Thyroid gland (tissue), 4 donors: ENCODE measurements at regions not wholly inside any gene's neighbourhood (a gene's known extent, or its start where the extent isn't known, plus 50 kb on each side); places are given as distances from the start of the nearest gene placed in this dataset.

Source experiments
- DNase-seq, 2 donors: peaks; one replicate each; pipeline ENCODE4 v3.0.0-alpha.2; 2019
- H3K27ac ChIP-seq, 3 donors: fragments of 200-600 bp; sonication (generic); 1 replicate in 2 of 3; 2 replicates in 1 of 3; pipeline ENCODE4 v1.5.1; 2016 to 2019; ENCODE audit warnings: mild to moderate bottlenecking in 1 of 3, moderate library complexity in 1 of 3
- H3K27me3 ChIP-seq: fragments of 200-600 bp; sonication (generic); one replicate; pipeline ENCODE4 v1.5.1; 2019
- H3K36me3 ChIP-seq, 2 donors: fragments of 200-600 bp; sonication (generic); one replicate each; pipeline ENCODE4 v1.5.1; 2016 to 2019
- H3K4me1 ChIP-seq, 2 donors: fragments of 200-600 bp; sonication (generic); one replicate each; pipeline ENCODE4 v1.5.1; 2017 to 2019
- H3K4me3 ChIP-seq, 3 donors: fragments of 200-600 bp; sonication (generic); replicated peaks in 1 of 3; 1 replicate in 2 of 3; 2 replicates in 1 of 3; pipeline ENCODE4 v1.5.1; 2016; ENCODE audit warnings: mild to moderate bottlenecking in 1 of 3
- H3K9me3 ChIP-seq: fragments of 200-600 bp; sonication (generic); one replicate; pipeline ENCODE4 v1.5.1; 2017
- CTCF ChIP-seq, 6 experiments: fragments of 200-600 bp in 3 of 6; fragments of 450-650 bp in 3 of 6; sonication (generic) in 3 of 6; IDR thresholded peaks; one replicate each; pipeline ENCODE4 v1.5.1; 2016 to 2019; ENCODE audit warnings: antibody characterized with exemption in 6 of 6, mild to moderate bottlenecking in 2 of 6, inconsistent platforms in 1 of 6, moderate library complexity in 1 of 6
- POLR2A ChIP-seq, 2 donors: fragments of 450-650 bp; IDR thresholded peaks; one replicate each; pipeline ENCODE4 v1.6.1; 2017; ENCODE audit warnings: antibody characterized with exemption in 2 of 2, mild to moderate bottlenecking in 2 of 2, moderate library complexity in 1 of 2
- WGBS, 2 donors: methylation state at CpG; one replicate each; pipeline ENCODE4 v1.1.5; 2017; 5-methylcytosine and 5-hydroxymethylcytosine counted together
- intact Hi-C: fragments of 100-400 bp; cut with DNase I; formaldehyde crosslinking; loops from one replicate; pipeline ENCODE4 v1.15.1; 2023

- 76 to 79% methylated on average over 8 to 9 of the region's 9 CpGs for WGBS, 2 donors
Observed at GRCh38 chr10:128860574-128860973, 606.5 kb upstream of the MGMT start.

GRCh38 chr10:128861018-128861901 lies 605.8 kb upstream of the MGMT start:
- intact Hi-C loops, result no loop called here

More at GRCh38 chr10:128860574-128860973, 606.5 kb upstream of the MGMT start:
- Histone ChIP-seq H3K27ac (no peak overlapping the region), H3K36me3 (no peaks in the 10 kb centered on the region), H3K27me3 (no peaks in the 10 kb centered on the region), H3K9me3 (no peaks in the 10 kb centered on the region), H3K4me1 (peaks cover 6 to 8% of the 10 kb centered on the region in 2 donors), H3K4me3 (no peak overlapping the region)
- DNase-seq, result no peak
- TF ChIP-seq CTCF (IDR thresholded peaks at IDR 0.05) (no peak), POLR2A (IDR thresholded peaks at IDR 0.05) (no peak)
- intact Hi-C loops, result no loop called here

GRCh38 chr10:128863411-128863810 lies 603.6 kb upstream of the MGMT start:
- Histone ChIP-seq H3K4me1 (no peaks in the 10 kb centered on the region), H3K9me3 (no peaks in the 10 kb centered on the region), H3K4me3 (no peak overlapping the region), H3K27ac (no peak overlapping the region), H3K27me3 (no peaks in the 10 kb centered on the region), H3K36me3 (no peaks in the 10 kb centered on the region)
- intact Hi-C loops, result no loop called here
- WGBS, 2 donors, result 84 to 95% methylated on average over 6 of the region's 6 CpGs
- TF ChIP-seq CTCF (IDR thresholded peaks at IDR 0.05), result no peak
- no peak for TF ChIP-seq POLR2A (IDR thresholded peaks at IDR 0.05)
- no peak for DNase-seq

More at GRCh38 chr10:128861018-128861901, 605.8 kb upstream of the MGMT start:
- H3K36me3 ChIP-seq, result no peaks in the 10 kb centered on the region
- 88 to 93% methylated on average over 15 of the region's 15 CpGs for WGBS, 2 donors
- no peak for DNase-seq
- TF ChIP-seq POLR2A (IDR thresholded peaks at IDR 0.05) (no peak), CTCF (IDR thresholded peaks at IDR 0.05) (no peak)
- H3K4me3 ChIP-seq, result no peak overlapping the region
- H3K9me3 ChIP-seq, result no peaks in the 10 kb centered on the region
- no peaks in the 10 kb centered on the region for H3K27me3 ChIP-seq
- H3K4me1 ChIP-seq, result peaks cover 0 to 1% of the 10 kb centered on the region in 2 donors
- H3K27ac ChIP-seq, result no peak overlapping the region

GRCh38 chr10:128863823-128864405 lies 603.1 kb upstream of the MGMT start:
- WGBS, 2 donors, result 98% methylated on average over 5 to 6 of the region's 8 CpGs
- intact Hi-C loops, result no loop called here
- no peak for TF ChIP-seq CTCF (IDR thresholded peaks at IDR 0.05)
- TF ChIP-seq POLR2A (IDR thresholded peaks at IDR 0.05), result no peak
- no peak overlapping the region for H3K4me3 ChIP-seq
- no peaks in the 10 kb centered on the region for H3K36me3 ChIP-seq
- DNase-seq, result no peak
- H3K4me1 ChIP-seq, result no peaks in the 10 kb centered on the region
- H3K27me3 ChIP-seq, result no peaks in the 10 kb centered on the region
- H3K9me3 ChIP-seq, result no peaks in the 10 kb centered on the region
- no peak overlapping the region for H3K27ac ChIP-seq
